ENCODE measurements at regions not wholly inside any gene's neighbourhood (a gene's known extent, or its start where the extent isn't known, plus 50 kb on each side); places are given as distances from the start of the nearest gene placed in this dataset.

- Histone ChIP-seq H3K79me1 (ENCODE audit: insufficient read depth, low read depth, low read length, poor library complexity, severe bottlenecking) (no peaks in the 10 kb centered on the region), H3K4me1 (ENCODE audit: insufficient read depth, low read length) (no peaks in the 10 kb centered on the region), H3K79me2 (ENCODE audit: insufficient read depth, low read length) (no peaks in the 10 kb centered on the region), H3K4me2 (ENCODE audit: insufficient read depth, insufficient read length, low read length) (no peak overlapping the region), H4K5ac (ENCODE audit: insufficient read length, low read depth, low read length) (no peak overlapping the region), H3K9ac (ENCODE audit: extremely low read depth, insufficient read length, low read length) (no peak overlapping the region), H3K18ac (ENCODE audit: insufficient read length, low read depth, low read length) (no peak overlapping the region), H3K9me3 (ENCODE audit: control insufficient read depth, low read depth, low read length) (no peaks in the 10 kb centered on the region), H3K4ac (ENCODE audit: low read depth, low read length) (no peak overlapping the region), H4K20me1 (ENCODE audit: control insufficient read depth, insufficient read depth, insufficient read length) (no peaks in the 10 kb centered on the region), H4K8ac (replicated peaks; ENCODE audit: insufficient read length, low read depth, low read length) (no peak overlapping the region), H2BK120ac (ENCODE audit: low read depth, low read length, poor library complexity, severe bottlenecking) (no peak overlapping the region), H2BK12ac (ENCODE audit: insufficient read length, low read depth, low read length) (no peak overlapping the region), H3K23ac (ENCODE audit: insufficient read length, low read depth, low read length) (no peak overlapping the region), H2BK15ac (ENCODE audit: low read depth, low read length) (no peak overlapping the region), H3K27me3 (ENCODE audit: insufficient read depth, low read length) (no peaks in the 10 kb centered on the region), H3K23me2 (ENCODE audit: insufficient read length, low read depth, low read length, poor library complexity, severe bottlenecking) (no peaks in the 10 kb centered on the region), H2AFZ (ENCODE audit: low read length) (no peak overlapping the region), H3K27ac (ENCODE audit: insufficient read length, low read depth, low read length) (no peak overlapping the region), H2BK20ac (ENCODE audit: low read depth, low read length, poor library complexity, severe bottlenecking) (no peak overlapping the region), H2AK5ac (ENCODE audit: insufficient read length, low read length) (no peak overlapping the region), H3T11ph (ENCODE audit: low read length) (no peak overlapping the region), H2BK5ac (ENCODE audit: insufficient read length, low read length) (no peak overlapping the region), H4K91ac (ENCODE audit: insufficient read length, low read depth, low read length) (no peak overlapping the region), H3K56ac (ENCODE audit: insufficient read length, low read depth, low read length) (no peak overlapping the region), H3K14ac (ENCODE audit: insufficient read depth, low read length) (no peak overlapping the region)
- WGBS (ENCODE audit: extremely low coverage, insufficient read length, low lambda C conversion rate), result no CpG with 5 or more reads among the region's 6 CpGs
- DNase-seq, result no peak
- no peaks in the 10 kb centered on the region for H3K27me3 Mint-ChIP-seq (ENCODE audit: low read depth)
- H3K27ac Mint-ChIP-seq, result no peak overlapping the region
- peaks cover 0 to 1% of the 10 kb centered on the region in 2 experiments; a peak in 1 of 5 replicates for H3K9me3 Mint-ChIP-seq
- no peak for TF ChIP-seq CTCF (conservative IDR thresholded peaks at IDR 0.05)
- peaks cover 5% of the 10 kb centered on the region in 2 experiments; a peak in 2 of 4 replicates for H3K4me1 Mint-ChIP-seq
- H3K4me3 Mint-ChIP-seq, result no peak overlapping the region
- no peaks in the 10 kb centered on the region; a peak in 1 of 7 replicates for H3K36me3 Mint-ChIP-seq (ENCODE audit: insufficient read depth in 1 of 3, low read depth in 3 of 3)
These were observed 87.1 kb downstream of the HMHB1 start for GRCh38 chr5:143898916-143899591.
